ENCODE measurements at regions not wholly inside any gene's neighbourhood (a gene's known extent, or its start where the extent isn't known, plus 50 kb on each side); places are given as distances from the start of the nearest gene placed in this dataset.
"Not testable (repeated sequence)": the region's sequence is repeated elsewhere in the genome, so short reads cannot be mapped to it uniquely, and the experiment has no call there.

DNA sequence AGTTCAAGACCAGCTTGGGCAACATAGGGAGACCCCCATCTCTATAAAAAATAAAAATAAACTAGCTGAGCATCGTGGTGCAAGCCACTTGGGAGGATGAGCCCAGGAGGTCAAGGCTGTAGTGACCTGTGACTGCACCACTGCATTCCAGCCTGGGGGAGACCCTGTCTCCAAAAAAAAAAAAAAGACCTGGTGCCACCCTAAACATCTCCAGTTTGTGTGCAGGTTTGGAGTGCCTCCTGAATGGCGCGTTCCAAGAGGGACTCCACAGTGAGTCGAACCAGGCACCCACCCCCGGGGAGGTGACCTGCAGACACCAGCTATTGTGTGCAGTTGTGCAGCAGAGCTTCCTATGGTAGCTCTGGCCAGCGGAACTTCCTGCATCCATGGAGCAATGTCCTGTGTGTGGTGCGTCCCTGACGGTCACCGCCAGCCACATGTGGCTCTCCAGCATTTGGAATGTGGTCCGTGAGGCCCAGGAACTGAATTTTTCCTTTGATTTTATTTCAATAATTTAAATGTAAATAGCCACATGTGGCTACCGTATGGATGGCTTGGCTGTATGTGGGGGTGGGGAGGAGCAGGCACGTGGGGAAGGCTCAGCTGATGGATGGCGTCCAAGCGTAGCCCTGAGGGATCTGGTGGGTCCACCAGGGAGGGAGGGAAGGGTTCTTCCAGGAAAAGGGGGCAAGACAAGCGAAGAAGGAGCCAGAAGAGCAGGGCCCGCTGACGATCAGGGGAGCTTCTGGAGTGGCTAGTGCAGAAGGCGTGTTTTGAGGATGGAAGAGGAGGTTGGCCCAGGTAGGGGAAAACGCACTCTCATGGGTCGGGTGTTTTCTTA, 107.1 kb upstream of the GSE1 start:
- no peak for DNase-seq

DNA sequence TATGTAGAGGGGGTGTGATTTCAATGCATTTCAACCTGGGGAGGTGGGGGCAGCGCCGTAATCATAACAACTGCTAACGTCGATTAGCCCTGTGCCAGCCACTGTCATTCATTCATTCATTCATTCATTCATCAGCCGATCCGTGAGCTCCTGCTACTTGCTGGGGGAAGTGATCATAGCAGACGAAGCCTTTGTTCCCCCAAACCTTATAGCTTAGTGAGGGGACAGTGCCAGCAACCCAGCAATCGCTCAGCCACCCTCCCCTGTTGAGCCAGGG, 106.5 kb upstream of the GSE1 start:
- DNase-seq: no peak

- DNase-seq: no peak
Observed at GRCh38 chr16:85507342-85507741, 105.8 kb upstream of the GSE1 start.

GRCh38 chr16:85508388-85508787, 104.7 kb upstream of the GSE1 start:
- no peak for DNase-seq

DNA sequence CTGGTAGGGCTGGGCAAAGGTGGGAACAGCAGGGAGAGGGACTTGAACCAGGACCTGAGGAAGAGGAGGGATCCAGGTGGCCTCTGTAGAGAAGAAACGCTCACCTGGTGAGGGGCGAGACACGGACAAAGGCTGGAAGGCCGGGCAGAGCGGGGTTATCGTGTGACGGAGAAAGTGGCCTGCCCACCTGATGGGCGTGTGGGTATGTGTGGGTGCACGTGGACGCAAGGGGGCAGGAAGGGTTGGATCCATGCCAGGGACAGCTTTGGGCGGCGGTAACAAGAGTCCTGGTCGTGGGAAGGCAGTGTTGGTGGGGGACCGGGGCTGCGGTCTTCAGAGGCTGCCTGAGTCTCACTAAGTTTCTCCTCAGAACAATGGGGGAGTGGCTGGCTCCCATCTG, 104.1 kb upstream of the GSE1 start:
- no peak for DNase-seq

- no peak for DNase-seq
Observed at GRCh38 chr16:85510041-85510659, 103.0 kb upstream of the GSE1 start.

DNA sequence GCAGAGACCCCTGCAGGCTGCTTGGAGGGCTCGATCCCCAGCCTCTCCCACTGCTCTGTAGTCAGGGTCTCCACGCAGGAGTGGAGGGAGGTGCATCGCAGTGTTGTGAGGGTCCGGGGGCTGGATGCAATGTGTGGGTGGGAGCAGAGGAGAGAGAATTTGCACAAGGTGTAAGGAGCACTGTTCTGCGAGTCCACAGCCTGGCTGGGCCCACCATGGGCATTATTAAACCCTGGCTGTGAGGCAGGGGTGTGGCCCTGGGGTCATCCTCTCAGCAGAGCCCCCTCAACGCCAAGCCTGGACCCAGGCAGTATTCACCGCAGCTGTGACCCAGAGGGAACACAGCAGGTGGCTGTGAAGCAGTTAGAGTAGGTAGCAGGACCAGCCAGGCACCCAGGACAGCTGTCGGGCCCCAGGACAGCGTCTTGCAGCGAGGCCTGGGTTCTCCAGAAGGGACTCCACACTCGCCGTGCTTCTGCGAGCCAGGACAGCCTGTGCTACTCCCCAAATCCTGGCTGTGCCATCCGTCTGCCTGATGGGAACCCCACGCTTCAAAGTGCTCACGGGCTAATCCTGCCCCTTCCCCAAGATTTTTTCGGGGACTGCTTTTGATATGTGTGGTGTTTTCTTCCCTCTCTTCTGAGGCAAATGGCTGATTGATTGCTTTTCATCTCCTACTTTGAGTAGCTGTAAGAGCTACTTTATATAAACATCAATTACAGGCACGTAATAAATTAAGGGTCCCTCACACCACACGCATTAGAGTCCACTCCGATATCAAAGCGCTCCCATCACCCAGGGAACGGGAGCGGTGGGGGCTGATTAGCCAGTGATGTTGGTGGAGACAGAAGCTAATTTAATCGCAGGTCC, 100.9 kb upstream of the GSE1 start:
- no peak for DNase-seq

DNA sequence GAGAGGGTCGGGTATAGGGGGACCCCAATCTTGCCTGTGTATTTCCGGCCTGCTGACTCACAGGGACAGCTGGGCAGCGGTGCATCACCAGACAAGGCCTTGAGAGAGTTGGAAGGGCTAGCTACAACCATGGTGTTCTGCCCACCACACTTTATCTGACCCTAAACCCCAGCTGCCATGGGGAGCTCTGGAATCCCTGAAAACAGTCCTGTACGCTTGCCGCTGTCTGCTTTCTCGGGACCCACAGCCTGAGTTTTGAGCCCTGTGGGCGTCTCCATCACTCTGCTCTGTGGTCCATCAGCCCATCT, 100.4 kb upstream of the GSE1 start:
- DNase-seq: no peak

- DNase-seq: no peak
Observed at GRCh38 chr16:85513180-85513579, 99.9 kb upstream of the GSE1 start.

- DNase-seq: no peak
Observed at GRCh38 chr16:85513649-85514048, 99.5 kb upstream of the GSE1 start.

DNA sequence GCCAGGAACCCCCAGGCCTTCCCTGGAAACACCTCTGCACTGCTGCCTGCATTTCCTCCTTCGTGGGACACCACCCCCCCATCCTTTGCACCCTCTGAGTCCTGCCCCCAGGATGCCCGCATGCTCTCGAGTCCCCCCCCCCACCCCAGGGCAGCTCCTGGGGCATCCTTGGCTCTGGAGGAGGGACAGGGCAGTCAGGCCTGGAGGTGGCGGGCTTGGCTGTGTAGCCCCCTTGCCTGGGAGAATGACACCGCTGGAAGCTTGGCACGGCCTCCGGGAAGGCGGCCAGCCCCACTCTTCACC, 98.9 kb upstream of the GSE1 start:
- no peak for DNase-seq

- no peak for DNase-seq
Observed at GRCh38 chr16:85514598-85515318, 98.4 kb upstream of the GSE1 start.

- no peak for DNase-seq
Observed at GRCh38 chr16:85515319-85515745, 97.8 kb upstream of the GSE1 start.

DNA sequence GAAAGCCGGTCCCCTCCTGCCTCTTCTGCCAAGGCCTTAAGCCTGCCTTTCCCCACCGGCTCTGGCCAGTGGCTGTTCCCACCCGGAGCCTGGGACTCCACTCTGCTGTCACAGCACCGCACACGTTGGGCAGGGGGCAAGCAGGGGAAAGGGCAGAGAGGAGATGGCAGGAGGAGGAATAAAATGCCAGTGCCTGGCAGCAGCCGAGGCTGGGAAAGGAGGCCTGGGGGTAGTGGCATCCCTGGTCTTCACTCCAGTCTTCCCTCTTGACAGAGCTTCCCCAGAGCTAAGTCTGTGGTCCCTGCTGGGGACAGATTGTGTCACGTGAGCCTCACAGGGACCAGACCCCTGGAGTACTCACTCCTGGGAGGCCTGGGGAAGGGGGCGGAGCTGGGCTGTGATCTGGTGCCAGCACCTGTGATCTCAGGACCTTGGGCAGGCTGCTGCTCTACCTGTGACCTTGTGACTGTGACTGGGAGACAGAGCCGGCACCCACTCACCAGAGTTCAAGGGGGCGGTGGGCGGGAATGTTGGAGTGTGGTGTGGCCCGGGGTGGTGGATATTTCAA, 97.2 kb upstream of the GSE1 start:
- no peak for DNase-seq

DNA sequence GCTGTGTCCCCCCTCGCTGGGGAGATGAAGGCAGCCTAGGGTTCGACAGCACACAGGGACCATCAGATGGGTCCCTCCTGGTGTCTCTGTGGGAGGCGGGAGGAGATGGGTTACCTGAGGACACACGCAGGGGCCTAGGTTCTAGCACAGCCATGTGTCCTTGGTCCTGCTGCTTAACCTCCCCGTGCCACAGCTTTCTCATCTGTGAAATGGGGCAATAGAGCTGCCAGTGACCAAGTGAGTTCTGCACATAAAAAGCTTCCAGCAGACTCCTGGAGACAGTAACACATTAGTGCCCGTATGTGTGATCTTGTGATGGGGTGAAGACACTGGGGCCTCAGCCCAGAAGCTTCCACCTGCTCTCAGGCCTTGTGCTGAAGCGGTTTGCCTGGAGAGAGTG, 96.0 kb upstream of the GSE1 start:
- DNase-seq: no peak

DNA sequence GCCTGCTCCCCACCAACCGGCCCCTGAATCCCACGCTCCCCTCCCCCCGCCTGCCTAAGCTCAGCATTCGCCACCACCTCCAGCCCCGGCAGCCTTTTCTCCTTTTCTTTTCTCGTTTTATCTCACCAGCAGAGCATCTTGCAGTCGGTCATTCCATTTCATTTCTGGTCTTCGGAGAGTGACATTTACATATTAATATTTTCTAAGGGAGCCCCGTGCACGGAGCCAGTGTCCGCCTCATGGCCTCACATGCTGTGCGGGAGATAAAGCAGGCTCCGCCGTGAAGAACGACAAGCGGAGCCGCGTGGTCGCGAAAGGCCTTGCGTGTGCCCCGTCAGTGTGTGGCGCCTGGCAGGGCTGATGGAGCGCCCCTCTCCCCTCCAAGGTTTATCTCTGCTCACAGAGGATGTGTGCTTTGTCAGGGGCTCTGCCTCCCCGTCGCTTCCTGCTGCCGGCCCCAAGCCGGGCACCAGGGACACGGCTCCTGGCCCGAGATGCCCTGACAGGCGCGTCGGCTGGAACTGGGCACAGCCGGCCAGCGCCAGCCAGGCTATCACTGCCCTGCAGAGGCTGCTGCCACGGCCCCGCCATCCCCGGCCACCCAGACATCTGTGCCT, 95.5 kb upstream of the GSE1 start:
- DNase-seq: no peak

DNA sequence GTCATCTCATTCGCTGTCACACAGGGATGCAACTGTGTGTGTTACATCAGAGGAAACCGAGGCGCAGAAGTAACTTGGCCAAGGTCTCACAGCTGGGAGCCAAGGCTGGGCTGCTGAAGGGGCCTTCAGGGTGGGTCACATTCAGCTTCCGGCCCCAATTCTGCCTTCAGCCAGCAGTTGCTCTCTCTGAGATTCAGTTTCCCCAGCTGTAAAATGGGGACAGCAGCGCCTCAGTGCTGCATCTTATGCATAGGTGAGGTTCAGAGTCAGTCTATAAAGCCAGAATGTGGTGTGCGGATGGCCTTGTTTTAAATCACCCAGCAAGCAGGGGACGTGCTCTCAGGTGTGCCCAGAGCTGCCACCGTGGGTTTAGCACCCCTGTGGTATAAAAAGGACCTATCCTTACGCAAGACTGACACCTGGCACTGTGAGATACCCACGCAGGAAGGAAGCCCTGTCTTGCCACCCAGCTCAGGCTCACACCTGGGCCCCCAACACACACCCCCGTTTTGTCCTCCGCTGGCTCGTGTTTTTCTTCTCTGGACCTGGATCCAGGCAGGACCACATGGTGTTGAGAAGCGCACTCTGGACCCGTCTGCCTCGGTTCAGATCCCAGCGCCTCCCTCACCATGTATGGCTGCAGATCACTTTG, 94.6 kb upstream of the GSE1 start:
- DNase-seq: no peak

GRCh38 chr16:85519050-85519440, 94.1 kb upstream of the GSE1 start:
- DNase-seq: not testable (repeated sequence)

- DNase-seq: no peak
Observed at GRCh38 chr16:85519540-85520231, 93.4 kb upstream of the GSE1 start.

DNA sequence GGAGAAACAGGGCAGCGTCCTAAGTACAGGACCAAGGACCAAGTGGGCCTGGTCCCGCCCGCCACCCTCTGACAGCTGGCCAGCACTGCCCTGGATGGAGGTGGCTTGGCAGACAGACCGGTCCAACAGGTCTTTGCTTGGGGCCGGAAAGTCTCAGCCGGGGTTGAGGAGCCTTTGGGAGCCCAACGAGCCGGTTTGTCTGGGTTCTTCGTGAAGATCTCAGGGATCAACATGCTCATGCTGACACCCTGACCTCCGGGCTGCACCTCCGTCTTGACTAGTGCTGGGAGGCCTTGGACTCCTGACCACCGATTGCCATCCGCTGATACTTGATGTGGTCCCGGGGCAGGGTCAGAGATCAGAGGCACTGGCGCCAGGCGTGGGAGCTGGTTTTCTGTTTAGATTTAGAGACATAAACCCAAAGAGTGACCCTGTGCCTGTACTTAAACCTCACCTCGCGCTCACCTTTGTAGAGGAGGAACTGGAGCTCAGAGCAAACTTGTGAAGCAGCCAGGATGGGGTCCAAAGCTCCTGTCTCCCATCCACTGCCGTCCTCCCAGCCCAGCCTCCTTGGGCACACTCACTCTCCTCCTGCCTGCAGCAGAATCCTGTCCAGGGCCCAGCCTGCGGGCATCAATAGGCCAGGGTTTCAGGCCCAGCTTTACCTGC, 92.1 kb upstream of the GSE1 start:
- DNase-seq: no peak
